Fibroblast of skin of left quadriceps (primary cell): ENCODE measurements at regions not wholly inside any gene's neighbourhood (a gene's known extent, or its start where the extent isn't known, plus 50 kb on each side); places are given as distances from the start of the nearest gene placed in this dataset.

ENCODE experiments used
- DNase-seq, 2 experiments: peaks; one replicate each; pipeline ENCODE4 v3.0.0-alpha.2; 2013; ENCODE audit warnings: low read depth in 2 of 2

DNA sequence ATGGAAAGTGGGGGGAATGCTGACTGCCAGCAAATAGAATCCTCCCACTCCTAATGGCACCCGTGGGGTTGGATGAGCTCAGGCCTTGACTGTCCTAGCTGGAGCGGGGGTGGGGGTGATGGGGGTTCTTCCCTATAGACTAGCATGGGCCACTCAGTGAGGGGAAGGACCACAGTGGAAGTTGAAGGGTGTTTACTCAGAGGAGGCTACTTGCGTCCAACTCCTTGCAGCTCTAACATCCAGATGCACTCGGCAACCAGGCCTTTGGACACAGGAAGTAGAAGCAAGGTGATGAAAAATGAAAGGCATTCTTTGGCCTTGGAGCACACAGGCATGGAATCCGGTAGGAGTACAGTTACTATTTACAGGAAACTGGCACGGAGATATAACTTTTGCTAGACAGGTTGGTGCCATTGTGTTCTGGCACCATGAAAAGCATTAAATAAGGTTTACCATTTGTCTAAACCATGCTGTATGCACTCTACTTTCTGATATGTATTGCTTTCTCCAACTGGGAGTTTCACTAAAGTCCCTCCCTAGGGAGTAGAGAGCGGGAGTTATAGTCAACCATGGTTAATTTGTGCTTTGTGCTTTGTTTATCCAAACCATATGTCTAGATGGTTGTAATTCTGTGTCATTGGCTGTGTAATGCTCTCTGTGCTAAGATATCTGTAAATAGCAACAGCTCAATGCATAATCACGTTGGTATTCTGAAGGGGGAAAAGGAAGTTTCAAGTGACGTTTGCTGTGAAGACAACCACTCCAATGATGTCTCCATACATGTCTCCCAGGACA, 125.3 kb downstream of the TSHZ3 start:
- DNase-seq = peak; percentile 95

- DNase-seq = no peak
Measured at GRCh38 chr19:31220540-31220939, 128.7 kb downstream of the TSHZ3 start.

- no peak for DNase-seq
Measured at GRCh38 chr19:31214997-31215396, 134.2 kb downstream of the TSHZ3 start.

DNA sequence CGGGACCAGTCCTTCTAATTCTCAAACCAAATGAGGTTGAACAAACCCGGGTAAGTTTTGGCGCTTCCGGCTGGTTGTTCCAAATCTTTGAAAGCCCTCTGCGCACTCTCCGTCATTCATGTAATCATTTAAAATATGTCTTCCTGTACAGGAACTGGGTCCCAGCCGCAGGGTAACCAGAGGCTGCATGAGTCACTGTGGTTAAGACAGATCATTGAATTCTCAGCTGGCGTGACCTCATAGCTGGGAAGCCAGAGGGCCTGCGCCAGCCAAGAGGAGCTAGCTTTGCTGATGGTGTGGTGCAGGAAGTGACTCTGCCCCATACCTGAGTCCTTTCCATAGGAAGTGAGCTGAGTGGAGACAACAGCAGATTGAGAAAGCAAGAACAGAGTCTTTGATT, 135.2 kb downstream of the TSHZ3 start:
- DNase-seq = peak; percentile 98

- DNase-seq = no peak
Measured at GRCh38 chr19:31211088-31211487, 138.1 kb downstream of the TSHZ3 start.

GRCh38 chr19:31205887-31206518, 143.2 kb downstream of the TSHZ3 start:
- no peak for DNase-seq

GRCh38 chr19:31204115-31204514, 145.1 kb downstream of the TSHZ3 start:
- no peak for DNase-seq

GRCh38 chr19:31185261-31185660, 164.0 kb downstream of the TSHZ3 start:
- no peak for DNase-seq

- DNase-seq = no peak
Measured at GRCh38 chr19:31181535-31181934, 167.7 kb downstream of the TSHZ3 start.

GRCh38 chr19:31180907-31181306, 168.3 kb downstream of the TSHZ3 start:
- DNase-seq = no peak

GRCh38 chr19:31179471-31179852, 169.8 kb downstream of the TSHZ3 start:
- no peak for DNase-seq

DNA sequence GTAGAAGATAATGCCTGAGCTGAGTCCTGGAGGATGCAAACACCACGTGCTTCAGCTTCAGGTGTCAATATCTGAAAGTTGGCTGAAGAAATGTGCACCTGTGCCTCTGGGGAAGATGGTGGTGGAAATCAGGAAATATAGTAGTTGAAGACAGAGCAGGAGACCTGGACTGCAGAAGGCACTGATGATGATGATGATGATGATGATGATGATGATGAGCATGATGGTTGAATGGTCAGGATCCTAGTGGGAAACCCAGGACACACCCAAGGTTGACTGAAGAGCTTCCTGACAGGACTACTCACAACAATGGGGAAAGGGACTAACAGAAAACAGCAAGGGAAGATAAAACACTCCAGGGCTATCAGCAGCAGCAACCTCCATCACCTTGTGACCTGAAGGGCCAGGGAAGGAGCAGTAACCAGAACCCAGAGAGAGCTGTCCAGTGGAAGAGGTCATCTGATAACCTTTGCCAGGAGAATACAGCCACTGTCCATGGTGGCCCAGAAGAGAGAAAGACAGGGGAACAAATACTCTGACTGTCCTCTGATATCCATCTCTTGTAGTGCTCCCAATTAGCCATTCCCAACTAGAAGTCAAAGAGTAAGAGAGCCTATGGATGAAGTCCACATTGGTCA, 170.3 kb downstream of the TSHZ3 start:
- no peak for DNase-seq

DNA sequence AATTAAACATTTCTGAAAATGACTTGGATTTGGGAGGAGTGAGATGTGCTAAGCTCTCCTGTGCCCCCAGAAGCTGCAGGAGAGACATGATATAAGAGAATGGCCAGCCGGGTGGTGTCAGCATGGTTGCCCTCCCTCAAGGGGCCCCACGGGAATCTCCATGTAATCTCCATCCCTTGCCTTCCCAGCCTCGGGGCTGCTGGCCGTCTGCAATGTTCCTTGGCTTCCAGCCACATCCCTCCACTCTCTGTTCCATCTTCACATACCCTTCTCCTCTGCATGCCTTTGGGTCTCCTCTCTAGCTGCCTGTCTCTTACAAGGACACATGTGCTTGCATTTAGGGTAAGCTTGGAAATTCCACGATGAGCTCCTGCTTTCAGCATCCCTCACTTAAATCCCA, 172.0 kb downstream of the TSHZ3 start:
- DNase-seq = no peak

DNA sequence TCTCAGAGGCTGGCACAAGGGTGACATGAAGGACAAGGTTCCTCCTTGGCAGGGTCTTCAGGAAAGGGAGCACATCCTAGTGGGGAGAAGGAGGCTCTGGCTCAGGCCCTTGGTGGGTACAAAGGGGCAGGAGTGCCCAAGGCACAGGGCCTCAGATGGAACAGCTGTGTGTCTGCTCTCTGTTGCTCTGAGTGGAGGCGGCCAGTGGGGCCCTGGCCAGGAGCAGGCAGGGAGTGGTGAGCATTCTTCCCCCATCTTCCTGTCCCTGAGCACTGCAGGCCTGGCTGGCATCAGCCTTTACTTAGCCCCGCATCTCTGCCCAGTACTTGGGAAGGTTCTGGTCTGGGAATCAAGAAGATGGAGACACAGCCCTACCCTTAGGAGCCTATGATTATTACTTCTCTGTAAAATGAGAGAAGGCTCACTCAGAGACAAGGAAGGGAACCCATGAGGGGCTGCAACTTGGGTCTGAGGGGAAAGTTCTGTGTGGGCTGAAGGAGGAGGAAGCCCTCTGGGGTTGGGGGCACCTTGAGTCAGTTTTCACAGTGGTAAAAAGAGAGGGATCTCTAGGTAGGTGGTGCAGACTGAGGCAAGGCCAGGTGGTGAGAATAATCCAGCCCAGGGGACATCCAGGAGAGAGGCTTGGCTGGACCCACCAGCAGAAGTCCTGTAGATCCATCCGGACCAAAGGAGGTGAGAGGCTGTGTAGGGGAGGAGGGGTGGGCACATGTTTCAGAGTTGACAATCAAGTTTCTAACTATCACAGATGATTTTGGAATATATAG, 173.5 kb downstream of the TSHZ3 start:
- DNase-seq = no peak

DNA sequence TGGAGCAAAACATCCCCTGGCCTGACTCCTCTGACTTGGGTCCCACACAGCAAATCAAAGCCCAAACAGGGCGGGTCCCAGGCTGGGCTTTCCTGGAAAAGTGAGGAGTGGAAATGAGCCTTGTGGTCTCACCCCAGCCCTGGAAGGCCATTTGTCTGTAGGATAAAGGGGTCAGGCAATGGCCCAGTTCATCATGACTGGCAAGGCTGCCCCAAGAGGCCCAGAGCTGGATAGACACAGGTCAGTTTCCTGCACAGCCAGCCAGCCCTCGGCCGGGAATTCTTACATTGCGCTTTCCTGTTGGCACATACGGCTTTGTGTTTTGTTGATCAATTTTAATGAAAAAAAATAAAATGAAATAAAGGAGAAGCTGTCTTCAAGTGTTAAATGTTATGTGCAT, 174.3 kb downstream of the TSHZ3 start:
- DNase-seq = no peak

GRCh38 chr19:31173991-31174390, 175.2 kb downstream of the TSHZ3 start:
- DNase-seq = no peak

DNA sequence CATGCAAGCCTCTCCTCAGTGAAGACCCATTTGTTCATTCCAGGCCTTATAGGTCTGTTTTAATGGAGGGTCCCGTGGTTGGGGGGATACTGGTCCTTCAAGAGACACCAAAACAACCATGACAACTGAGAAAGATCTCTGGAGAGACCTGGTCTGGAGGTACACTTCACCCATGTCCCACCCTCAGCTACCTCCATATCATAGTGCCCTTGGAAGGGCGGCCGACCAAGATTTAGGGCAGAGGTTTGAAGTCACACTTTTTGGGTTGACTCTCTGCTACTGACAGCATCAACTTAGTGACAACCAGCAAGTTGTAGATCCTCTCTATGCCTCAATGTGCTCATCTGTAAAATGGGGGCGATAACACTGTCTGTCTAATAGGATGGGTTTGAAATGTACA, 177.3 kb downstream of the TSHZ3 start:
- no peak for DNase-seq

- no peak for DNase-seq
Measured at GRCh38 chr19:31170046-31170445, 179.2 kb downstream of the TSHZ3 start.

DNA sequence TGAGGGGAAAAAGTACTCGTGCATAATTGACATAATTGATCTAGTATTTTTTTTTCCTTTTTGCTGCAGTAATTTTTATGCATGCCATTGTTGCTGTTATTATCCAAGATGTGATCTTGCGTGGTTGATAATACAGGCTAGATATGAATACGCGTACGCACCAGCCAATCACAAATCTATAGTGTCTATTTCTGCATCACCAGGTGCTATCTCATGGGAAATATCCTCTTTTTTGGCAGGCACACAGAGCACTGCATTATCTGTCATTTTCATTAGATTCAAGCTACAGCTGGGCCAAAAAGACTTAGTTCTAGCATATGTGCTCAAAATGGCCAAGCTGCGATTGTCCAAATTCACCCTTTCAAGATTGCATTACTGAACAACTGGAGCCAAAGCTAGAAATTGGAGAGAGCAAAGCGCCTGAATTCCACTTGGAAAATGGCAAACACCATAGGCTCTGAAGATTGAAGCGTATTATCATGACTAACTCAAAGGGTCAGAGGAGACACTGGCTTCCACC, 181.1 kb downstream of the TSHZ3 start:
- DNase-seq = no peak

DNA sequence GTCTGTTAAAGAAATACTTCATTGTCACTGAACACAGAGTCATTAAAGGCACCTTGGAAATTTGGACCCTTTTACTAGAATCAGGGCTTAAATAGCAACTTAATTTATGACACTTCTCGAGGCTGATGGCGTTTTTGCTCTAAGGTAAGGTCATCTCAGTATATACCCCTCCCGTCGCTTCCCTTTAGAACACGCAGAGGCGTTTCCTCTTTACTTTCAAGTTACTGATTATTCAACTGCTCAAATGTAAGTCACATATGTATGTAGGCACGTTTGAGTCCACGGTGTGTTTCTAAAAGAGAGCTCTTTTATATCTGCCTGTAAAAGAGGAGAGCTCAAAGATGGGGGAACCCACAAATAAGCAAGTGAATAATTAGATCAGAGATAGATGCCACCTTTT, 181.5 kb downstream of the TSHZ3 start:
- no peak for DNase-seq

DNA sequence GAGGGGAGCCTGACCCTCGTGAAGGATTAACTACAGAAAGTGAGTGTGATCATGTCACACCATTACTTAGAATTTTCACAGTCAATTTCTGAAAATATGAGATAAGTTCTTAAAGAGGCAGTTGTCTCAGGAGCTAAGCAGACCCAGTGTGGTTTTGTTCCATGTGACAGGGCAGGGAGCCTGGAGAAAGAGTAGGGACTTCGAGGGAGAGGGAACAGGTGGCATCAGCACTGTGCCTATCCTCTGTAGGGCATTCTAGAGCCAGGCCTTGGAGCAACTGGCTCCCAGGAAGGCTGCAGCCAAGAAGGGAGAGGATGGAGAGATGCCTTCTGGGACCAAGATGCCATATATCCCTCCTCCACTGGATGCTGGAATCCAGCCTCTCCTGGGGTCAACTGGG, 183.0 kb downstream of the TSHZ3 start:
- DNase-seq = no peak

GRCh38 chr19:31164791-31165251, 184.4 kb downstream of the TSHZ3 start:
- no peak for DNase-seq
